GM21723 (cell line): ENCODE measurements at regions not wholly inside any gene's neighbourhood (a gene's known extent, or its start where the extent isn't known, plus 50 kb on each side); places are given as distances from the start of the nearest gene placed in this dataset.

ENCODE experiments used
- ATAC-seq: cut with Tn5 transposase; IDR thresholded peaks from one replicate; pipeline ENCODE4 v1.9.1; 2021; ENCODE audit warnings: mild to moderate bottlenecking, moderate library complexity; ENCODE audit not compliant: unreplicated experiment

DNA sequence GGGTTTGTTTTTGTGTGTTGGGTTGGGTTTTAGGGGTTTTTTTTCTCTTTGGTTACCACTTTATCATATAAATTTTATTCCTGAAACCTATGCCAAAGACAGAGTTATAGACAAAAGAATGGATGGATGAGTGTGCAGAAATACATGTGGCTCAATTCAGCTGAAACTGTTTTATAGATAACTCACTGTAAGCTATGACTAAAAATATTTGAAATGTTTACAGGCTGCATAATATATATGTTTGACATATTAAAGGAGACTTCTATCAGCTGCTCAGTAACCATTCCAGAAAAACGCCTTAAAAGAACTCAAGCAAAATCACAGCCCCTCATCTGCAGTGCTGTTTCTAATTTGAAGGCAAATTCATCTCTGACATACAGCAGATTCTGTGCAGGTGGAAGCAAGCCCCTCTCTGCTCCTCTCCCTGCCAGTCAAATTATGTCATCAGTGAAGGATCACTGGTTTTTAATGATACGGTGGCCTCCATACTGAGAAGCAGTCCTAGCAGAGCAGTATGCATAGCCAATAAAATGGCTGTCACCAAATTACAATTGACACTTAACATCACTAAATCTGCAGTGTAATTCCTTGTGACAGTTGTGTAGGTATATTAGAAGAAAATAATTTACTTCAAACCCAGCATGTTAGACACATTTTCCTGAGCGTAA, 301.6 kb downstream of the NR2F1-AS1 start:
- no peak for ATAC-seq

- ATAC-seq = no peak
These were observed 302.1 kb downstream of the NR2F1-AS1 start for GRCh38 chr5:93278896-93279295.

DNA sequence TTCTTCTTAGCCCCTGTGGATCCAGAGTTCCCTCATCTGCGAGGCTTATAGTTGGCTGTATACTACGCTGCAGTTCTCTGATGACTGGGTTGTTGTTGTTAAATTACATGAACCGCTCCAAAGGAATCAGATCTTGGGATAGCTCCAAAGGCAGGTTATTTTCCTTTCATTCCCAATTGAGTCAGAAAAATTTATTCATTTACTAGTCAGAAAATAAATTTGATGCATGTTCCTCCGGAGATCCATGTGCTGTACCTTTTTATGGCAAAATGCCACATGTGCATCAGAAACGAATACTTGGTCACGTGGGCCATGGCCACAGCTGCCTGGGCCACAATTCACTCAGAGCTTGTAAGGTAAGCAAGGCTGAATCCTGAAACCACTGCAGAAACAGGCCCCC, 304.0 kb downstream of the NR2F1-AS1 start:
- ATAC-seq = no peak

- ATAC-seq = no peak
These were observed 305.6 kb downstream of the NR2F1-AS1 start for GRCh38 chr5:93275376-93275775.

GRCh38 chr5:93274291-93274690, 306.7 kb downstream of the NR2F1-AS1 start:
- ATAC-seq = no peak

- no peak for ATAC-seq
These were observed 307.8 kb downstream of the NR2F1-AS1 start for GRCh38 chr5:93273176-93273575.

- no peak for ATAC-seq
These were observed 308.9 kb downstream of the NR2F1-AS1 start for GRCh38 chr5:93272108-93272507.

- ATAC-seq = no peak
These were observed 313.3 kb downstream of the NR2F1-AS1 start for GRCh38 chr5:93267736-93268135.

- no peak for ATAC-seq
These were observed 313.7 kb downstream of the NR2F1-AS1 start for GRCh38 chr5:93267276-93267675.

- no peak for ATAC-seq
These were observed 323.4 kb downstream of the NR2F1-AS1 start for GRCh38 chr5:93257616-93258015.

- no peak for ATAC-seq
These were observed 325.2 kb downstream of the NR2F1-AS1 start for GRCh38 chr5:93255796-93256195.

GRCh38 chr5:93252165-93252564, 328.9 kb downstream of the NR2F1-AS1 start:
- no peak for ATAC-seq

DNA sequence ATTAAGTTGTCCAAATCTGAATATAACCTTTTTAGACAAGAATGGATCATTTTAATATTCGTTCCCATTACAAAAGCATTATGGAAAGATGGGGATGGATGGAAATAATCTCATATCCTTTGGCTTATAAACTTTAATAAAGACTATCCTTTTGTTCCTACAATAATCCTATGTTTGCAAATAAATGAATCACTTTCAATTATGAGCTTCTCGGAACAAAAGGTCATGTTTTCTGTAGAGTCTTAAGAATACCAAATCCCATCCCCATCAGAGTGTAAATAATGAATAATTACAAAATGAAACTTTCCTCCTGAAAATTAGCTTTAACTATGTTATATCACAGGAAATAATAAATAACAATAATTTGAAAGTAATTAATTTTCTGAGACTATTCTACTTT, 329.7 kb downstream of the NR2F1-AS1 start:
- ATAC-seq = no peak

DNA sequence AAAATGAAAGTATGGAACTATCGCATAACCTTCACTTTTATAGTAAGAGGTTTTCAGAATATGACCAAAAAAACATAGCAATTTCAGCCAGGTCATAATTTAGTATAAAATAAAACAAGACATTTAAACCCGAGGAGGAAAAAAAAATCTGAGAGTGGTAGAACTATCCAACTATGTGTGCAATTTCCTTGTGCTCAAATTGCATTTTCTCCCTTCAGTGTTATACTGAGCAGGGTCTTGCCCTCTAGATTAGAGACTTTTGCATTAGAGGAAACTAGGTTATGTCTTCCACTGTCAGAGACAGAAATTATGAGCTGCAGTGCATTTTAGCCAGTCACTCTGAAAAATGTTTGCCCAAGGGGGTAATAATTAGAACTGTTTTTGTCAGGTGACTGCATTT, 330.6 kb downstream of the NR2F1-AS1 start:
- no peak for ATAC-seq

DNA sequence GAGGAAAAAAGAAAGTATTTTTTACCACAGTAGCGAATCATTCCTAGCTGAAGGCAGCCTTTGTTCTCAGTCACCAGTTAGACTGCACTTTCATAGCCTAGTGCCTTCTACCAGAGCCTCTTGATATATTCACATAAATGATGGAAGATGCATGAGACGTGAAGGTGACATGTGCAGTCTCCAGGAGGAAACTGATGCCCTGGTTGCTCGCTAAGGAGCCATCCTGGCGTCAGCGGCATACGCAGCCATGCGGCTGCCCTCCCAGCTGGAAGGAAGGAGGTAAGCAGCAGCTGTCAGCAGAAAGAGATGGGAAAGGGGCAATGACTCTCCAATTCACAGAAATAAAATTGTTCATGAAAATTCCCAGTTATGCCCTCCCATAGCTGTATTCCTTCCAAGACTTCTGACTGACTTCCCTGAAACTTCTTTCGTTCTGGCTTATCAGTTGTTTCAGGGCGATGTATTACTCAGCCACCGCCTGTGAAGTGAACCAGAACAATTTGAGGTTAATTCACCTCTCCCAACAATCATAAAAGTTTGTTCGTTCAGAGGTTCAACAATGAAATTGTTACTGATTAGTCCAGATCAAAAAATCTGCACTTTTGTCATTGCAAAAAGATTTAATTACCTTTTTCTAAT, 331.2 kb downstream of the NR2F1-AS1 start:
- no peak for ATAC-seq

DNA sequence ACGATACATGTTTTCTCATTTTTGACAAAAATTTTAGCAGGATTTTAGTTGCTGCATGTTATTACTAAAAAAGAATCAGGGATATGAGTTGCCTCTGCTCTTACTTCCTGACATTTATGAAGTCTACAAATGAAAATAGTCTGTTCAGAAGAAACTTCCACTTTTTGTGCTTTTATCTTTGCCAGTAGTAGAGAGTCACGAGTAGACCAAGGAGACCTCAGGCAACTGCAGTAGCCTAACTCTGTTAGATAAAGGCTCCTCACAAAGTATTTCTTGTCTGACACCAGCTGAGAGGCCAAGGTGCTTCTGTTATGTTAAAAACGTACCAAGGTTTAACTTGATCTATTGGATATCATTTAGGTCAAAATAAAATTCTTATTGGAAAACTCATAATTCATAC, 333.9 kb downstream of the NR2F1-AS1 start:
- no peak for ATAC-seq

DNA sequence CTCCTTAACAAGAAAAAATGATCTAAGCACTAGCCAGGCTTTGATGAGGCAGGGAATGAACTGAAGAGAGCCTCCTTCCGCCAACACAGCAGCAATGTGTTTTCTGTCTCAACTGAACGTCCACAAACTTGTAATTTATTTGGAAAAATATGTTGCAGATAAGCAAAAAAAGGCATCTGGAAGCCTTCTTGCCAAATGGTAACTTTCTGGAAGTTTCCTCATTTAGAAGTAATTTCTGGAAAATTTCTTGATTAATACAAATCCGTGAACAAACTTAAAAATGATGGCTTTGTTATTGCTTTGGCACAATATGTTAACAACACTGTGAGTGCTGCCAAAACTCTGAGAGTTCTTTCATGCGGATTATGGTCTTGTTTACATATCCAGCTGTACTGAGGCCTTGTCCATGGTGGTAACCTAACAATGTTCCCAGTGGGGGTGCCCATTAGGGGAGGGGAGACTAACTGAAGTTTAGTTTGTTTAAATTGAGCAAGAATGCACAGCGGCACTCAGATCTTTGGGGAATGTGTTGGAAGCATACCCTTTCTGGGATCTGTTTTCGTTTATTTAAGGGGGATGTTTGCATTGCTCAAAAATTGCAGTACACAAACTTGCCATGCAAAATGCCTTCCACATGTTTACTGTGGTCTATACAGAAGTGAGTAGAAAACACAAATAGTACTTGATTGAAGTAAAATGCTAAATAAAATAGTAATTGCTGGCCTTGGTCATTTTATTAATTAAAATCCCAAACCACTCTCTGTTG, 334.7 kb downstream of the NR2F1-AS1 start:
- no peak for ATAC-seq

- no peak for ATAC-seq
These were observed 335.8 kb downstream of the NR2F1-AS1 start for GRCh38 chr5:93245226-93245625.

- ATAC-seq = no peak
These were observed 337.5 kb downstream of the NR2F1-AS1 start for GRCh38 chr5:93243481-93243880.

DNA sequence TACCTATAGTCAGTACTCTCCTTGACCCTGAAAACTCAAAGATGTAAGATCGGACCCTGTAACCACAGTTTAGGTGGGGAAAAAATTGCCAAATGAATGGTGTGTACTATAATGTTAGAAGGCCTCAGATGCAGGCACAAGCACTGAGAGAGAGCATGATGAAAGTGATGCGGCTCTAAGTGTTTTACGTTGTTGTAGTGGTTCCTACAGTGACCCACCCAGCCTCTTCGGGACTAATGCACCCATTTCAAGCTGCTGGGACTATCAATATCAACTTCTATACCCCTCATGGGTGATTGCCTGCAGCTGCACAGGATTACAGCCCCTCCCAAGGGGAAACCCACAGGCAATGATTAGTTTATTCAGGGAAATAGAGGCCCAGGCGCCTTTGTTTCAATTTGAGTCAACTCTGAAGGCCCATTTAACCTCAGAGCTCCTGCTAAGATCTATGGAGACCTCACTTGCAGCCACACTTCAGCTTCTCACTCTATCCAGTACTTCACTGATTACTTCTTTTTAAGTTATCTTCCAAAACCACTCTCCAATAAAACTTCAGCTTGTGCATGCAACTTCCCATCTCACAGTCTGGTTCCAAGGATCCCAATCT, 340.7 kb downstream of the NR2F1-AS1 start:
- ATAC-seq = no peak

DNA sequence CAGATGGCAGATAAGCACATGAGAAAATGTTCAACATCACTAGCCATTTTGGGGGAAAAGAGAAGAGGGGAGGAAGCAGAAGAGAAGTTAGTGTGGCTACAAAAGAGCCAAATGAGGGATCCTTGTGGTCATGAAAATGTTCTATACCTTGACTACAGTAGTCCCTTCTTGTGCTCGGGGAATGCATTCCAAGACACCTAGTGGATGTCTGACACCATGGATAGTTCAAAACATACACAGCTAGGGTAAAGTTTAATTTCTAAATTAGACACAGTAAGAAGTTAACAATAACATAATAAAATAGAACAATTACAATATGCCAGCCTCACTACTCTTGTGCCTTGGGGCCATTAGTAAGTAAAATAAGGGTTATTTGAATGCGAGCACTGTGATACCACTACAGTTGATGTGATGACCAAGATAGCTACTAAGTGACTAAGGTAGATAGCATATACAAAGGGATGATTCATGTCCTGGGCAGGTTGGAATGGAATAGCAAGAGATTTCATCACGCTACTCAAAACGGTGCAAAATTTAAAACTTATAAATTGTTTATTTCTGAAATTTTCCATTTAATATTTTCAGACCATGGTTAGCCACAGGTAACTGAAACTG, 344.1 kb downstream of the NR2F1-AS1 start:
- ATAC-seq = no peak
